Right lobe of liver (tissue), 4 donors: ENCODE measurements at regions not wholly inside any gene's neighbourhood (a gene's known extent, or its start where the extent isn't known, plus 50 kb on each side); places are given as distances from the start of the nearest gene placed in this dataset.

ENCODE experiments used
- POLR2A ChIP-seq: fragments of 450-650 bp; IDR thresholded peaks from one replicate; pipeline ENCODE4 v1.6.1; 2017; ENCODE audit warnings: antibody characterized with exemption, mild to moderate bottlenecking
- TF ChIP-seq, protein P1 (sequence below), 4 donors: fragments of 200-600 bp in 3 of 4; fragments of 450-650 bp in 1 of 4; IDR thresholded peaks; one replicate each; pipeline versions ENCODE4 v1.5.1 to v1.8.0; 2016 to 2022; ENCODE audit warnings: antibody characterized with exemption in 4 of 4, mild to moderate bottlenecking in 2 of 4
- donor health status: DM: no; HTN: no; CAD: no.
- donor health status: DM: no; HTN: no; CAD: no.
- donor health status: DM: no; HTN: yes; CAD: no.

- no peak for TF ChIP-seq POLR2A
- TF ChIP-seq, protein P1, sequence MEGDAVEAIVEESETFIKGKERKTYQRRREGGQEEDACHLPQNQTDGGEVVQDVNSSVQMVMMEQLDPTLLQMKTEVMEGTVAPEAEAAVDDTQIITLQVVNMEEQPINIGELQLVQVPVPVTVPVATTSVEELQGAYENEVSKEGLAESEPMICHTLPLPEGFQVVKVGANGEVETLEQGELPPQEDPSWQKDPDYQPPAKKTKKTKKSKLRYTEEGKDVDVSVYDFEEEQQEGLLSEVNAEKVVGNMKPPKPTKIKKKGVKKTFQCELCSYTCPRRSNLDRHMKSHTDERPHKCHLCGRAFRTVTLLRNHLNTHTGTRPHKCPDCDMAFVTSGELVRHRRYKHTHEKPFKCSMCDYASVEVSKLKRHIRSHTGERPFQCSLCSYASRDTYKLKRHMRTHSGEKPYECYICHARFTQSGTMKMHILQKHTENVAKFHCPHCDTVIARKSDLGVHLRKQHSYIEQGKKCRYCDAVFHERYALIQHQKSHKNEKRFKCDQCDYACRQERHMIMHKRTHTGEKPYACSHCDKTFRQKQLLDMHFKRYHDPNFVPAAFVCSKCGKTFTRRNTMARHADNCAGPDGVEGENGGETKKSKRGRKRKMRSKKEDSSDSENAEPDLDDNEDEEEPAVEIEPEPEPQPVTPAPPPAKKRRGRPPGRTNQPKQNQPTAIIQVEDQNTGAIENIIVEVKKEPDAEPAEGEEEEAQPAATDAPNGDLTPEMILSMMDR (IDR thresholded peaks at IDR 0.05), result no peak
Observed at GRCh38 chr22:46055911-46056545, 79.1 kb upstream of the WNT7B start.
